ENCODE measurements at regions not wholly inside any gene's neighbourhood (a gene's known extent, or its start where the extent isn't known, plus 50 kb on each side); places are given as distances from the start of the nearest gene placed in this dataset.
A peak's percentile ranks its signal among the peaks of the same experiment; 100 is the strongest.

DNA sequence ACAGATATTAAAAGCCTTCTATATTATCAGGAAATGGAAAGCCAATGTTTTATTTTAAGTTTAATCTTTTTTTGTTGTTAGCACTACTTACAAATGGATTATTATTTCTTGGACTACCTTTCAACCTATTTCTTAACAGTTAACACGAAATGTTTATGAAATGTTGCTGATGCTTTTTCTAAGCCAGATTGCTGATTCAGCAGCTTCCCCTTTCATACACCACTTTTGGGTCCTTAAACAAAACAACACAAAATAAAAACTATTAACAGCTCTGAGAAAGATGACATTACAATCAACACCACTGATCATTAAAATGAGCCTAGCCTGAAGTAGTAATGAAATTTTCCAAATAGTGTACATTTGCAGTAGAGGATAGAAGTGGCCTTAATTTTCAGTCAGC, 99.2 kb upstream of the VEPH1 start (continued):
- TF ChIP-seq C11orf30 (IDR thresholded peaks at IDR 0.05; ENCODE audit: low read depth): peak; percentile 80
- no peak for TF ChIP-seq POLR3G (IDR thresholded peaks at IDR 0.05; ENCODE audit: extremely low read depth, insufficient read length, insufficient replicate concordance)
- TF ChIP-seq, protein P1, sequence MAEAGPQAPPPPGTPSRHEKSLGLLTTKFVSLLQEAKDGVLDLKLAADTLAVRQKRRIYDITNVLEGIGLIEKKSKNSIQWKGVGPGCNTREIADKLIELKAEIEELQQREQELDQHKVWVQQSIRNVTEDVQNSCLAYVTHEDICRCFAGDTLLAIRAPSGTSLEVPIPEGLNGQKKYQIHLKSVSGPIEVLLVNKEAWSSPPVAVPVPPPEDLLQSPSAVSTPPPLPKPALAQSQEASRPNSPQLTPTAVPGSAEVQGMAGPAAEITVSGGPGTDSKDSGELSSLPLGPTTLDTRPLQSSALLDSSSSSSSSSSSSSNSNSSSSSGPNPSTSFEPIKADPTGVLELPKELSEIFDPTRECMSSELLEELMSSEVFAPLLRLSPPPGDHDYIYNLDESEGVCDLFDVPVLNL (CRISPR knock-in tag; IDR thresholded peaks at IDR 0.05; ENCODE audit: low read depth): no peak
- TF ChIP-seq, protein P2, sequence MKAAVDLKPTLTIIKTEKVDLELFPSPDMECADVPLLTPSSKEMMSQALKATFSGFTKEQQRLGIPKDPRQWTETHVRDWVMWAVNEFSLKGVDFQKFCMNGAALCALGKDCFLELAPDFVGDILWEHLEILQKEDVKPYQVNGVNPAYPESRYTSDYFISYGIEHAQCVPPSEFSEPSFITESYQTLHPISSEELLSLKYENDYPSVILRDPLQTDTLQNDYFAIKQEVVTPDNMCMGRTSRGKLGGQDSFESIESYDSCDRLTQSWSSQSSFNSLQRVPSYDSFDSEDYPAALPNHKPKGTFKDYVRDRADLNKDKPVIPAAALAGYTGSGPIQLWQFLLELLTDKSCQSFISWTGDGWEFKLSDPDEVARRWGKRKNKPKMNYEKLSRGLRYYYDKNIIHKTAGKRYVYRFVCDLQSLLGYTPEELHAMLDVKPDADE (conservative IDR thresholded peaks at IDR 0.05; ENCODE audit: control insufficient read depth, low read depth, low read length): no peak

DNA sequence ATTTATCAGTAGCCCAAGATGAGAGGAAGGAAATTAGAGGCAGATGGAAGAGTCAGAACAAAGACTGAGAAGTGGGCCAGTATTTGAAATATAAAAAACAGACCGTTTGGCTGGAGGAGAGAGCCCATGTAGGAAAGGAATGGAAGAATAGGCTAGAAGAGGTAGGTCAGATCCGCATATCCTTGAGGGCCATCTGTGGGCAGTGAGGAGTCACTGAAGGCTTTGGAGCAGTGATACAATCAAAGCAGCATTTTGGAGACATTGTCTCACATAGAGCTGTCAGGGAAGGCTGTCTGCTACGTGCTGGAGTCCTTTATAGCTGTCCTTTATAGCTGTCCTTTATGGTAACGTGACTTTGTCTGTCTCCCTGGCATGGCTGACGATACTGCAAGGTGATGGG, 92.0 kb upstream of the VEPH1 start:
- DNase-seq (ENCODE audit: extremely low read depth in 1 of 4, low spot score in 3 of 4) (peak in 1 of 4 experiments; percentile 7), ATAC-seq (peak; percentile 55), FAIRE-seq (no peak)
- POLR2A ChIA-PET: interaction anchor here (1.0 kb wide), 1 partner anchor 11 kb away, joined by 3 read pairs; no protein-coding TSS in a partner anchor
- Histone ChIP-seq H3K9me1 (ENCODE audit: control insufficient read depth, insufficient read depth, low read length) (no peaks in the 10 kb centered on the region), H4K20me1 (replicated peaks; ENCODE audit: control insufficient read depth, insufficient read depth, low read length) (no peaks in the 10 kb centered on the region), H3K4me3 (no peak overlapping the region), H3K9me3 (replicated peaks; ENCODE audit: control insufficient read depth, insufficient read depth, low read depth, low read length) (no peaks in the 10 kb centered on the region), H3K9ac (ENCODE audit: insufficient read depth in 1 of 2, low read depth in 2 of 2, low read length in 2 of 2) (no peak overlapping the region), H3K27ac (ENCODE audit: extremely low read depth, low read depth, low read length) (no peak overlapping the region), H3K27me3 (ENCODE audit: control insufficient read depth in 2 of 2, insufficient read depth in 2 of 2, low read length in 2 of 2) (no peaks in the 10 kb centered on the region), H3K79me2 (ENCODE audit: control insufficient read depth, insufficient read depth, low read length) (no peaks in the 10 kb centered on the region), H3K4me2 (ENCODE audit: insufficient read depth, low read length) (no peak overlapping the region), H2AFZ (ENCODE audit: low read depth, low read length) (no peak overlapping the region), H3K36me3 (ENCODE audit: control insufficient read depth, insufficient read depth, low read length) (no peaks in the 10 kb centered on the region), H3K4me1 (replicated peaks in 1 of 2; ENCODE audit: control insufficient read depth in 2 of 2, insufficient read depth in 2 of 2, low read length in 2 of 2) (no peaks in the 10 kb centered on the region)
- 2% methylated on average over 5 of the region's 5 CpGs for WGBS (ENCODE audit: insufficient coverage, low coverage, missing lambda C conversion rate)
- in situ Hi-C loops (cut with MboI): no loop called here
- no peak for TF ChIP-seq PRPF4 (IDR thresholded peaks at IDR 0.05; ENCODE audit: insufficient read depth, low read depth, low read length, poor library complexity, severe bottlenecking)
- TF ChIP-seq KAT8 (IDR thresholded peaks at IDR 0.05; ENCODE audit: low read depth): no peak
- TF ChIP-seq, protein P3, sequence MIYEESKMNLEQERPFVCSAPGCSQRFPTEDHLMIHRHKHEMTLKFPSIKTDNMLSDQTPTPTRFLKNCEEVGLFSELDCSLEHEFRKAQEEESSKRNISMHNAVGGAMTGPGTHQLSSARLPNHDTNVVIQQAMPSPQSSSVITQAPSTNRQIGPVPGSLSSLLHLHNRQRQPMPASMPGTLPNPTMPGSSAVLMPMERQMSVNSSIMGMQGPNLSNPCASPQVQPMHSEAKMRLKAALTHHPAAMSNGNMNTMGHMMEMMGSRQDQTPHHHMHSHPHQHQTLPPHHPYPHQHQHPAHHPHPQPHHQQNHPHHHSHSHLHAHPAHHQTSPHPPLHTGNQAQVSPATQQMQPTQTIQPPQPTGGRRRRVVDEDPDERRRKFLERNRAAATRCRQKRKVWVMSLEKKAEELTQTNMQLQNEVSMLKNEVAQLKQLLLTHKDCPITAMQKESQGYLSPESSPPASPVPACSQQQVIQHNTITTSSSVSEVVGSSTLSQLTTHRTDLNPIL (CRISPR knock-in tag; IDR thresholded peaks at IDR 0.05): no peak
- TF ChIP-seq BRCA1 (IDR thresholded peaks at IDR 0.05): no peak
- no peak for TF ChIP-seq BRCA1 (CRISPR knock-in tag; IDR thresholded peaks at IDR 0.05)
- TF ChIP-seq ZNF232 (CRISPR knock-in tag; IDR thresholded peaks at IDR 0.05): no peak
- TF ChIP-seq TAL1 (IDR thresholded peaks at IDR 0.05): no peak
- TF ChIP-seq RAD21 (CRISPR knock-in tag; conservative IDR thresholded peaks at IDR 0.05 in 1 of 2, IDR thresholded peaks at IDR 0.05 in 1 of 2): peak; percentile 24 to 59; a peak in 3 of 4 replicates
- TF ChIP-seq GATA2 (CRISPR knock-in tag; IDR thresholded peaks at IDR 0.05): 0 out of 2 replicates have a peak, but pooled peaks have one; percentile 30
- TF ChIP-seq DMBX1 (CRISPR knock-in tag; IDR thresholded peaks at IDR 0.05; ENCODE audit: borderline replicate concordance): no peak
- TF ChIP-seq, protein P4, sequence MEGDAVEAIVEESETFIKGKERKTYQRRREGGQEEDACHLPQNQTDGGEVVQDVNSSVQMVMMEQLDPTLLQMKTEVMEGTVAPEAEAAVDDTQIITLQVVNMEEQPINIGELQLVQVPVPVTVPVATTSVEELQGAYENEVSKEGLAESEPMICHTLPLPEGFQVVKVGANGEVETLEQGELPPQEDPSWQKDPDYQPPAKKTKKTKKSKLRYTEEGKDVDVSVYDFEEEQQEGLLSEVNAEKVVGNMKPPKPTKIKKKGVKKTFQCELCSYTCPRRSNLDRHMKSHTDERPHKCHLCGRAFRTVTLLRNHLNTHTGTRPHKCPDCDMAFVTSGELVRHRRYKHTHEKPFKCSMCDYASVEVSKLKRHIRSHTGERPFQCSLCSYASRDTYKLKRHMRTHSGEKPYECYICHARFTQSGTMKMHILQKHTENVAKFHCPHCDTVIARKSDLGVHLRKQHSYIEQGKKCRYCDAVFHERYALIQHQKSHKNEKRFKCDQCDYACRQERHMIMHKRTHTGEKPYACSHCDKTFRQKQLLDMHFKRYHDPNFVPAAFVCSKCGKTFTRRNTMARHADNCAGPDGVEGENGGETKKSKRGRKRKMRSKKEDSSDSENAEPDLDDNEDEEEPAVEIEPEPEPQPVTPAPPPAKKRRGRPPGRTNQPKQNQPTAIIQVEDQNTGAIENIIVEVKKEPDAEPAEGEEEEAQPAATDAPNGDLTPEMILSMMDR (IDR thresholded peaks at IDR 0.05 in 2 of 3, conservative IDR thresholded peaks at IDR 0.05 in 1 of 3; ENCODE audit: insufficient read depth in 2 of 3, low read depth in 1 of 3, low read length in 3 of 3): peak in 1 of 3 experiments; percentile 37; a peak in 2 of 6 replicates
- no peak for TF ChIP-seq NRF1 (conservative IDR thresholded peaks at IDR 0.05 in 1 of 2, IDR thresholded peaks at IDR 0.05 in 1 of 2)
- CTCF ChIA-PET (ENCODE audit: low intra/inter-chr PET ratio): no interaction called here
- BruUV-seq (replicated peaks): no TSS peak
- intact Hi-C loops (cut with micrococcal nuclease): loop anchor here (1.0 kb wide), 1 partner anchor 63 kb away; no protein-coding TSS in a partner anchor
